Psoas muscle (tissue), 7 donors: ENCODE measurements at regions not wholly inside any gene's neighbourhood (a gene's known extent, or its start where the extent isn't known, plus 50 kb on each side); places are given as distances from the start of the nearest gene placed in this dataset.

Source experiments
- ATAC-seq, 4 donors: fragments of 200-7000 bp; cut with Tn5 transposase; one replicate each; pipeline ENCODE4 v1.9.1; 2020; ENCODE audit warnings: moderate library complexity in 3 of 4, mild to moderate bottlenecking in 2 of 4
- DNase-seq, 2 donors: peaks; one replicate each; pipeline ENCODE4 v3.0.0-alpha.2; 2020
- H3K27ac ChIP-seq: fragments of 200-600 bp; one replicate; pipeline ENCODE4 v1.8.0; 2022
- H3K27me3 ChIP-seq, 3 donors: fragments of 200-600 bp in 1 of 3; one replicate each; pipeline versions ENCODE4 v1.6.1 to v1.8.0; 2013 to 2022; ENCODE audit warnings: low read length in 2 of 3, mild to moderate bottlenecking in 2 of 3, moderate library complexity in 1 of 3; ENCODE audit not compliant: insufficient read depth in 3 of 3
- H3K36me3 ChIP-seq, 2 donors: fragments of 200-600 bp in 1 of 2; one replicate each; pipeline versions ENCODE4 v1.6.1 to v1.8.0; 2013 to 2022; ENCODE audit warnings: low read depth in 1 of 2, mild to moderate bottlenecking in 1 of 2, moderate library complexity in 1 of 2; ENCODE audit not compliant: insufficient read depth in 1 of 2
- H3K4me1 ChIP-seq: fragments of 200-600 bp; one replicate; pipeline ENCODE4 v1.8.0; 2022
- H3K4me3 ChIP-seq: fragments of 200-600 bp; one replicate; pipeline ENCODE4 v1.8.0; 2022; ENCODE audit warnings: mild to moderate bottlenecking
- H3K9me3 ChIP-seq: fragments of 200-600 bp; one replicate; pipeline ENCODE4 v1.8.0; 2022
- CTCF ChIP-seq: fragments of 200-600 bp; IDR thresholded peaks from one replicate; pipeline ENCODE4 v1.8.0; 2022; ENCODE audit warnings: antibody characterized with exemption
- WGBS, 3 donors: extraction: QIAGEN DNeasy Blood & Tissue Kit; methylation state at CpG; one replicate each; pipeline versions ENCODE4 v1.1.6 to v1.1.7; 2013; 5-methylcytosine and 5-hydroxymethylcytosine counted together
- intact Hi-C, 2 donors: fragments of 100-400 bp; cut with DNase I; formaldehyde crosslinking; loops; one replicate each; pipeline versions ENCODE4 v1.11.0 to v1.14.2; 2022
- donor health status: healthy with polysubstance abuse.
- donor health status: DM: no; HTN: no; CAD: no; lungs with moderate emphysema.
- donor health status: Bipolar disorder and iron deficiency.
- donor health status: healthy.
- donor health status: DM: yes; HTN: yes; CAD: no.
- donor health status: DM: no; HTN: no; CAD: no.
- donor health status: DM: yes; HTN: yes; CAD: no.

- 66 to 79% (median 78%) methylated on average over 1 of the region's 1 CpG for WGBS, 3 donors
- no peaks in the 10 kb centered on the region for H3K27me3 ChIP-seq
- H3K4me1 ChIP-seq, result no peaks in the 10 kb centered on the region
- no peaks in the 10 kb centered on the region for H3K36me3 ChIP-seq
- no peaks in the 10 kb centered on the region for H3K9me3 ChIP-seq
- H3K27ac ChIP-seq, result no peak overlapping the region
- intact Hi-C loops, result no loop called here
- ATAC-seq, result no peak
- no peak for DNase-seq
- no peak for TF ChIP-seq CTCF
- no peak overlapping the region for H3K4me3 ChIP-seq
Observed at GRCh38 chr14:84782902-84783301, 747.0 kb upstream of the FLRT2 start.

- H3K9me3 ChIP-seq, result no peaks in the 10 kb centered on the region
- no peak overlapping the region for H3K4me3 ChIP-seq
- intact Hi-C loops, result no loop called here
- no peaks in the 10 kb centered on the region for H3K27me3 ChIP-seq
- H3K36me3 ChIP-seq, result no peaks in the 10 kb centered on the region
- no peak for TF ChIP-seq CTCF
- no peak overlapping the region for H3K27ac ChIP-seq
- DNase-seq, result no peak
- WGBS, 3 donors, result 71 to 84% (median 74%) methylated on average over 1 of the region's 1 CpG
- no peak for ATAC-seq
- no peaks in the 10 kb centered on the region for H3K4me1 ChIP-seq
Observed at GRCh38 chr14:84783511-84783910, 746.4 kb upstream of the FLRT2 start.

DNA sequence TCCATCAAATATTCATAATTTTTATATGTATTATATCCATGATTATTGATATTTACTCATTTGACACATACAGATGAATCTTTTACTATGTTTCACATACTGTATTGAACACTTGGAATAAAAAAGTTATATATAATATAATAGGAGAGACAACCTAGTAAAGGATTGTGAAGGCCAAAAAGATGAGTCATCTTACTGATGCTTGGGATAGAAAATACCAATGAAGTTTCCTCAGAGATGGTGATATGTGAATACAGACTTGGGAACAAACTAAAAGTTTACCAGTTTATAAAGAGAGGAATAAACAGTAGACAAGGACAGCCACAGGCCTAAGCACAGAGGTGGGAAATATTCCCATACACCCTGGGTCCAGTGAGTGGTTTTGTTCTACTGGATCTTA lies 743.9 kb upstream of the FLRT2 start:
- no peaks in the 10 kb centered on the region for H3K4me1 ChIP-seq
- TF ChIP-seq CTCF, result no peak

DNA sequence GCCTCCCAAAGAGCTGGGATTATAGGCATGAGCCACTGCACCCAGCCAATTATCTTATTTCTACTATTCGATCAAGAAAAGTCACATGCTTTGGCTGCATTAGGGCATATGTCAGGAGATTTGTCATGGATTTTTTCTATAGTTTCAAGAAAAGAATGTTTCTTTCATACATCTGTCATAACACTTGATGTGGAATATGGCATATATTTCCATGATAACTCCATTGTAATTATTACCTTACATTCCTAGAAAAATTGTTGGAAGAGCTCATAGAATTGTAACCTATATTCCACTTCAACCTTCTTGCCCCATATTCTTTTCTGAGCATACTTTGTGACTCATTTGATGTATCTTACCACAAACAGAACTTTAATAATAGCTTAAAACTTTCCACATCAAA lies 740.9 kb upstream of the FLRT2 start:
- no peaks in the 10 kb centered on the region for H3K9me3 ChIP-seq
- no peaks in the 10 kb centered on the region for H3K36me3 ChIP-seq
- DNase-seq (no peak), ATAC-seq (no peak)
- H3K27me3 ChIP-seq, result no peaks in the 10 kb centered on the region
- no peaks in the 10 kb centered on the region for H3K4me1 ChIP-seq
- 45 to 69% (median 55%) methylated on average over 1 of the region's 1 CpG for WGBS, 3 donors
- H3K4me3 ChIP-seq, result no peak overlapping the region
- intact Hi-C loops, result no loop called here
- no peak overlapping the region for H3K27ac ChIP-seq
- no peak for TF ChIP-seq CTCF

More for the DNA sequence above, 743.9 kb upstream of the FLRT2 start:
- Histone ChIP-seq H3K27ac (no peak overlapping the region), H3K36me3 (no peaks in the 10 kb centered on the region), H3K27me3 (no peaks in the 10 kb centered on the region), H3K4me3 (no peak overlapping the region), H3K9me3 (no peaks in the 10 kb centered on the region)
- ATAC-seq (no peak), DNase-seq (no peak)
- intact Hi-C loops, result no loop called here

- no peak overlapping the region for H3K27ac ChIP-seq
- ATAC-seq, result no peak
- H3K4me3 ChIP-seq, result no peak overlapping the region
- no peaks in the 10 kb centered on the region for H3K36me3 ChIP-seq
- no peaks in the 10 kb centered on the region for H3K9me3 ChIP-seq
- H3K4me1 ChIP-seq, result no peaks in the 10 kb centered on the region
- H3K27me3 ChIP-seq, result no peaks in the 10 kb centered on the region
- intact Hi-C loops, result no loop called here
- 55 to 60% (median 60%) methylated on average over 4 of the region's 4 CpGs for WGBS, 3 donors
- DNase-seq, result no peak
- TF ChIP-seq CTCF, result no peak
Observed at GRCh38 chr14:84792722-84793410, 737.1 kb upstream of the FLRT2 start.
